NB4 (cell line): ENCODE measurements at regions not wholly inside any gene's neighbourhood (a gene's known extent, or its start where the extent isn't known, plus 50 kb on each side); places are given as distances from the start of the nearest gene placed in this dataset.

Experiments used
- MYC ChIP-seq: IDR thresholded peaks from 2 replicates; pipeline ENCODE4 v1.6.1; 2011; ENCODE audit warnings: low read depth, low read length
- POLR2A ChIP-seq: IDR thresholded peaks from 2 replicates; pipeline ENCODE4 v1.6.1; 2011; ENCODE audit warnings: mild to moderate bottlenecking; ENCODE audit not compliant: insufficient read length; ENCODE audit errors: extremely low read depth
- TF ChIP-seq, protein P1 (sequence below): IDR thresholded peaks from one replicate; pipeline ENCODE4 v1.5.1; 2012; ENCODE audit warnings: low read depth, low read length
- TF ChIP-seq, protein P2 (sequence below): IDR thresholded peaks from 2 replicates; pipeline ENCODE4 v1.6.1; 2011; ENCODE audit warnings: low read depth, low read length

DNA sequence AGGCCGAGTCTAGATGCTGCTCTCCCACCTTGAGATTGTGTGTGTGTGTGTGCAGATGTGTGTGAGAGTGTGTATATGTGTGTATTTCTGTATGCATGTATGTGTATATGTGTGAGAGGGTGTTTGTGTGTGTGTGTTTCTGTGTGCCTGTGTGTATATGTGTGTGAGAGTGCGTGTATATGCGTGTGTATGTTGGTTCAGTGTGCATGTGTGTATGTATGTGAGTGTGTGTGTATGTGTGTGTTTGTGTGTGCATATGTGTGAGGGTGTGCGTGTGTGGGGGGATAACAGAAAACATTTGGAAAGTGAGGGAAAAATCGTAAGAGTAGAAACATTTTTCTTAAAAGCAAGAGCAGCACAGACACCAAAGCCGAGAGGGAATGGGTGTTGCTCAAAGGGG is 309.1 kb downstream of the NDUFA10 start:
- TF ChIP-seq, protein P1, sequence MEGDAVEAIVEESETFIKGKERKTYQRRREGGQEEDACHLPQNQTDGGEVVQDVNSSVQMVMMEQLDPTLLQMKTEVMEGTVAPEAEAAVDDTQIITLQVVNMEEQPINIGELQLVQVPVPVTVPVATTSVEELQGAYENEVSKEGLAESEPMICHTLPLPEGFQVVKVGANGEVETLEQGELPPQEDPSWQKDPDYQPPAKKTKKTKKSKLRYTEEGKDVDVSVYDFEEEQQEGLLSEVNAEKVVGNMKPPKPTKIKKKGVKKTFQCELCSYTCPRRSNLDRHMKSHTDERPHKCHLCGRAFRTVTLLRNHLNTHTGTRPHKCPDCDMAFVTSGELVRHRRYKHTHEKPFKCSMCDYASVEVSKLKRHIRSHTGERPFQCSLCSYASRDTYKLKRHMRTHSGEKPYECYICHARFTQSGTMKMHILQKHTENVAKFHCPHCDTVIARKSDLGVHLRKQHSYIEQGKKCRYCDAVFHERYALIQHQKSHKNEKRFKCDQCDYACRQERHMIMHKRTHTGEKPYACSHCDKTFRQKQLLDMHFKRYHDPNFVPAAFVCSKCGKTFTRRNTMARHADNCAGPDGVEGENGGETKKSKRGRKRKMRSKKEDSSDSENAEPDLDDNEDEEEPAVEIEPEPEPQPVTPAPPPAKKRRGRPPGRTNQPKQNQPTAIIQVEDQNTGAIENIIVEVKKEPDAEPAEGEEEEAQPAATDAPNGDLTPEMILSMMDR: no peak
- TF ChIP-seq MYC: no peak
- TF ChIP-seq POLR2A: no peak
- TF ChIP-seq, protein P2, sequence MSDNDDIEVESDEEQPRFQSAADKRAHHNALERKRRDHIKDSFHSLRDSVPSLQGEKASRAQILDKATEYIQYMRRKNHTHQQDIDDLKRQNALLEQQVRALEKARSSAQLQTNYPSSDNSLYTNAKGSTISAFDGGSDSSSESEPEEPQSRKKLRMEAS: no peak
